ENCODE measurements at regions not wholly inside any gene's neighbourhood (a gene's known extent, or its start where the extent isn't known, plus 50 kb on each side); places are given as distances from the start of the nearest gene placed in this dataset.

- TF ChIP-seq CTCF (conservative IDR thresholded peaks at IDR 0.05; ENCODE audit: low read depth, low read length) (no peak), EZH2 (IDR thresholded peaks at IDR 0.05; ENCODE audit: borderline replicate concordance, low read depth, low read length, poor library complexity, severe bottlenecking) (no peak)
Observed at GRCh38 chr7:25933921-25934320, 218.1 kb upstream of the NFE2L3 start.
